ENCODE measurements at regions not wholly inside any gene's neighbourhood (a gene's known extent, or its start where the extent isn't known, plus 50 kb on each side); places are given as distances from the start of the nearest gene placed in this dataset.

- WGBS, 2 experiments, result 46 to 54% methylated on average over 4 to 5 of the region's 5 CpGs
- Histone ChIP-seq H3K27me3 (ENCODE audit: control insufficient read depth, insufficient read depth, low read length, poor library complexity, severe bottlenecking) (no peaks in the 10 kb centered on the region), H3K9me3 (ENCODE audit: control insufficient read depth, low read length) (no peaks in the 10 kb centered on the region), H3K36me3 (ENCODE audit: control insufficient read depth, insufficient read depth, low read length) (no peaks in the 10 kb centered on the region), H3K4me1 (ENCODE audit: control insufficient read depth, insufficient read depth, low read length) (no peaks in the 10 kb centered on the region), H3K27ac (ENCODE audit: insufficient read depth, low read depth, low read length, poor library complexity, severe bottlenecking) (no peak overlapping the region), H3K4me3 (ENCODE audit: insufficient read depth, low read depth, low read length) (no peak overlapping the region)
These were observed 123.9 kb upstream of the ACSL4 start for GRCh38 chrX:109856974-109857373.

- Histone ChIP-seq H3K27ac (ENCODE audit: insufficient read depth, low read depth, low read length, poor library complexity, severe bottlenecking) (no peak overlapping the region), H3K9me3 (ENCODE audit: control insufficient read depth, low read length) (no peaks in the 10 kb centered on the region), H3K27me3 (ENCODE audit: control insufficient read depth, insufficient read depth, low read length, poor library complexity, severe bottlenecking) (no peaks in the 10 kb centered on the region), H3K36me3 (ENCODE audit: control insufficient read depth, insufficient read depth, low read length) (no peaks in the 10 kb centered on the region), H3K4me1 (ENCODE audit: control insufficient read depth, insufficient read depth, low read length) (no peaks in the 10 kb centered on the region), H3K4me3 (ENCODE audit: insufficient read depth, low read depth, low read length) (no peak overlapping the region)
- 92% methylated on average over 2 of the region's 4 CpGs; no CpG with 5 or more reads in 1 of the 2 experiments for WGBS, 2 experiments
These were observed 124.6 kb upstream of the ACSL4 start for GRCh38 chrX:109857584-109858228.

- H3K27ac ChIP-seq (ENCODE audit: insufficient read depth, low read depth, low read length, poor library complexity, severe bottlenecking), result no peak overlapping the region
- H3K27me3 ChIP-seq (ENCODE audit: control insufficient read depth, insufficient read depth, low read length, poor library complexity, severe bottlenecking), result no peaks in the 10 kb centered on the region
- no peaks in the 10 kb centered on the region for H3K4me1 ChIP-seq (ENCODE audit: control insufficient read depth, insufficient read depth, low read length)
- no peaks in the 10 kb centered on the region for H3K36me3 ChIP-seq (ENCODE audit: control insufficient read depth, insufficient read depth, low read length)
- H3K9me3 ChIP-seq (ENCODE audit: control insufficient read depth, low read length), result no peaks in the 10 kb centered on the region
- H3K4me3 ChIP-seq (ENCODE audit: insufficient read depth, low read depth, low read length), result no peak overlapping the region
- 94 to 96% methylated on average over 4 to 5 of the region's 5 CpGs for WGBS, 2 experiments
These were observed 125.7 kb upstream of the ACSL4 start for GRCh38 chrX:109858602-109859341.

GRCh38 chrX:109859651-109860050 lies 126.6 kb upstream of the ACSL4 start:
- 86% methylated on average over 2 of the region's 2 CpGs; no CpG with 5 or more reads in 1 of the 2 experiments for WGBS, 2 experiments
- Histone ChIP-seq H3K4me1 (ENCODE audit: control insufficient read depth, insufficient read depth, low read length) (no peaks in the 10 kb centered on the region), H3K4me3 (ENCODE audit: insufficient read depth, low read depth, low read length) (no peak overlapping the region), H3K27me3 (ENCODE audit: control insufficient read depth, insufficient read depth, low read length, poor library complexity, severe bottlenecking) (no peaks in the 10 kb centered on the region), H3K36me3 (ENCODE audit: control insufficient read depth, insufficient read depth, low read length) (no peaks in the 10 kb centered on the region), H3K27ac (ENCODE audit: insufficient read depth, low read depth, low read length, poor library complexity, severe bottlenecking) (no peak overlapping the region), H3K9me3 (ENCODE audit: control insufficient read depth, low read length) (no peaks in the 10 kb centered on the region)

- H3K27me3 ChIP-seq (ENCODE audit: control insufficient read depth, insufficient read depth, low read length, poor library complexity, severe bottlenecking), result no peaks in the 10 kb centered on the region
- no peaks in the 10 kb centered on the region for H3K4me1 ChIP-seq (ENCODE audit: control insufficient read depth, insufficient read depth, low read length)
- no peak overlapping the region for H3K4me3 ChIP-seq (ENCODE audit: insufficient read depth, low read depth, low read length)
- 81 to 89% methylated on average over 2 of the region's 2 CpGs for WGBS, 2 experiments
- H3K9me3 ChIP-seq (ENCODE audit: control insufficient read depth, low read length), result no peaks in the 10 kb centered on the region
- no peaks in the 10 kb centered on the region for H3K36me3 ChIP-seq (ENCODE audit: control insufficient read depth, insufficient read depth, low read length)
- no peak overlapping the region for H3K27ac ChIP-seq (ENCODE audit: insufficient read depth, low read depth, low read length, poor library complexity, severe bottlenecking)
These were observed 129.4 kb upstream of the ACSL4 start for GRCh38 chrX:109862433-109862832.

- Histone ChIP-seq H3K9me3 (ENCODE audit: control insufficient read depth, low read length) (no peaks in the 10 kb centered on the region), H3K36me3 (ENCODE audit: control insufficient read depth, insufficient read depth, low read length) (no peaks in the 10 kb centered on the region), H3K27me3 (ENCODE audit: control insufficient read depth, insufficient read depth, low read length, poor library complexity, severe bottlenecking) (no peaks in the 10 kb centered on the region), H3K4me1 (ENCODE audit: control insufficient read depth, insufficient read depth, low read length) (no peaks in the 10 kb centered on the region), H3K27ac (ENCODE audit: insufficient read depth, low read depth, low read length, poor library complexity, severe bottlenecking) (no peak overlapping the region), H3K4me3 (ENCODE audit: insufficient read depth, low read depth, low read length) (no peak overlapping the region)
These were observed 130.8 kb upstream of the ACSL4 start for GRCh38 chrX:109863811-109864210.

GRCh38 chrX:109871121-109871888 lies 131.6 kb upstream of the TMEM164 start:
- Histone ChIP-seq H3K36me3 (ENCODE audit: control insufficient read depth, insufficient read depth, low read length) (no peaks in the 10 kb centered on the region), H3K27ac (ENCODE audit: insufficient read depth, low read depth, low read length, poor library complexity, severe bottlenecking) (no peak overlapping the region), H3K27me3 (ENCODE audit: control insufficient read depth, insufficient read depth, low read length, poor library complexity, severe bottlenecking) (no peaks in the 10 kb centered on the region), H3K4me1 (ENCODE audit: control insufficient read depth, insufficient read depth, low read length) (no peaks in the 10 kb centered on the region), H3K4me3 (ENCODE audit: insufficient read depth, low read depth, low read length) (no peak overlapping the region), H3K9me3 (ENCODE audit: control insufficient read depth, low read length) (no peaks in the 10 kb centered on the region)
- 94 to 100% methylated on average over 3 to 4 of the region's 4 CpGs for WGBS, 2 experiments

GRCh38 chrX:109872021-109872732 lies 130.7 kb upstream of the TMEM164 start:
- Histone ChIP-seq H3K9me3 (ENCODE audit: control insufficient read depth, low read length) (no peaks in the 10 kb centered on the region), H3K36me3 (ENCODE audit: control insufficient read depth, insufficient read depth, low read length) (no peaks in the 10 kb centered on the region), H3K27ac (ENCODE audit: insufficient read depth, low read depth, low read length, poor library complexity, severe bottlenecking) (no peak overlapping the region), H3K4me3 (ENCODE audit: insufficient read depth, low read depth, low read length) (no peak overlapping the region), H3K4me1 (ENCODE audit: control insufficient read depth, insufficient read depth, low read length) (no peaks in the 10 kb centered on the region), H3K27me3 (ENCODE audit: control insufficient read depth, insufficient read depth, low read length, poor library complexity, severe bottlenecking) (no peaks in the 10 kb centered on the region)
- 79% methylated on average over 4 of the region's 4 CpGs for WGBS, 2 experiments

- WGBS, 2 experiments, result 88 to 100% methylated on average over 1 of the region's 1 CpG
- H3K4me1 ChIP-seq (ENCODE audit: control insufficient read depth, insufficient read depth, low read length), result no peaks in the 10 kb centered on the region
- H3K9me3 ChIP-seq (ENCODE audit: control insufficient read depth, low read length), result no peaks in the 10 kb centered on the region
- no peak overlapping the region for H3K27ac ChIP-seq (ENCODE audit: insufficient read depth, low read depth, low read length, poor library complexity, severe bottlenecking)
- H3K4me3 ChIP-seq (ENCODE audit: insufficient read depth, low read depth, low read length), result no peak overlapping the region
- H3K27me3 ChIP-seq (ENCODE audit: control insufficient read depth, insufficient read depth, low read length, poor library complexity, severe bottlenecking), result no peaks in the 10 kb centered on the region
- no peaks in the 10 kb centered on the region for H3K36me3 ChIP-seq (ENCODE audit: control insufficient read depth, insufficient read depth, low read length)
These were observed 129.3 kb upstream of the TMEM164 start for GRCh38 chrX:109873574-109873973.

- WGBS, 2 experiments, result 77 to 78% methylated on average over 6 of the region's 6 CpGs
These were observed 128.9 kb upstream of the TMEM164 start for GRCh38 chrX:109873983-109874382.

More at GRCh38 chrX:109873983-109874382, 128.9 kb upstream of the TMEM164 start:
- Histone ChIP-seq H3K9me3 (ENCODE audit: control insufficient read depth, low read length) (no peaks in the 10 kb centered on the region), H3K36me3 (ENCODE audit: control insufficient read depth, insufficient read depth, low read length) (no peaks in the 10 kb centered on the region), H3K4me1 (ENCODE audit: control insufficient read depth, insufficient read depth, low read length) (no peaks in the 10 kb centered on the region), H3K27me3 (ENCODE audit: control insufficient read depth, insufficient read depth, low read length, poor library complexity, severe bottlenecking) (no peaks in the 10 kb centered on the region), H3K27ac (ENCODE audit: insufficient read depth, low read depth, low read length, poor library complexity, severe bottlenecking) (no peak overlapping the region), H3K4me3 (ENCODE audit: insufficient read depth, low read depth, low read length) (no peak overlapping the region)
